ENCODE measurements at regions not wholly inside any gene's neighbourhood (a gene's known extent, or its start where the extent isn't known, plus 50 kb on each side); places are given as distances from the start of the nearest gene placed in this dataset.

- DNase-seq (ENCODE audit: low read depth) = no peak
These were observed 169.7 kb upstream of the CD180 start for GRCh38 chr5:67366276-67366675.

DNA sequence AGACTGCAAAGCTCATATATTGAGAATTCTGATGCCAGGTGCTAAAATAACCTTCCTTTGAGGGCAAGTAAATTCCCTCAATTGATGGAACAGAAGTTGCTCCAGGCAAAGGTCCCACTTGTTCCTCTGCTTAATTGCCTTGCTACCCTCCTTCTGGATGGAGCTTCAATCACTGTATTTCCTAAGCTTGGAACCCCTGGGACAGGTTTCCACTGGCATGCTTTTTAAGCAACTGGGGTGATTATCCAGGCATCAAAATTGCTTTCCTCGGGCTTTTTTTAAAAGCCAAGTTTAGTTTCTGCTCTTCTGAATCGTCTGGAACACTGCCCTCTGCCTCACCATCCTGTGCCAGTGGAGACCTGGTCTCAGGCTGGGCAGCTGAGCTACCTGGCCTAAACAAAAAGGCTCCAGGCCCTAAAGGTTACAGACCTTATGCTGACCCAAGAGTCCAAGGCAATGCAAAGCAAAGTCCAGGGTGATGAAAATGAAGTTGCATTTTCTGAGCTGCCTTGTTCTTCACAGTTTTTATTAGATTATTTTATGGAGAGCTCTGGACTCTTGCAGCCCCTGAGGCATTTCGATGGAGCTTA, 167.9 kb upstream of the CD180 start:
- DNase-seq (ENCODE audit: low read depth) = no peak

GRCh38 chr5:67363963-67364362, 167.4 kb upstream of the CD180 start:
- DNase-seq (ENCODE audit: low read depth) = no peak

- no peak for DNase-seq (ENCODE audit: low read depth)
These were observed 166.6 kb upstream of the CD180 start for GRCh38 chr5:67363180-67363709.

DNA sequence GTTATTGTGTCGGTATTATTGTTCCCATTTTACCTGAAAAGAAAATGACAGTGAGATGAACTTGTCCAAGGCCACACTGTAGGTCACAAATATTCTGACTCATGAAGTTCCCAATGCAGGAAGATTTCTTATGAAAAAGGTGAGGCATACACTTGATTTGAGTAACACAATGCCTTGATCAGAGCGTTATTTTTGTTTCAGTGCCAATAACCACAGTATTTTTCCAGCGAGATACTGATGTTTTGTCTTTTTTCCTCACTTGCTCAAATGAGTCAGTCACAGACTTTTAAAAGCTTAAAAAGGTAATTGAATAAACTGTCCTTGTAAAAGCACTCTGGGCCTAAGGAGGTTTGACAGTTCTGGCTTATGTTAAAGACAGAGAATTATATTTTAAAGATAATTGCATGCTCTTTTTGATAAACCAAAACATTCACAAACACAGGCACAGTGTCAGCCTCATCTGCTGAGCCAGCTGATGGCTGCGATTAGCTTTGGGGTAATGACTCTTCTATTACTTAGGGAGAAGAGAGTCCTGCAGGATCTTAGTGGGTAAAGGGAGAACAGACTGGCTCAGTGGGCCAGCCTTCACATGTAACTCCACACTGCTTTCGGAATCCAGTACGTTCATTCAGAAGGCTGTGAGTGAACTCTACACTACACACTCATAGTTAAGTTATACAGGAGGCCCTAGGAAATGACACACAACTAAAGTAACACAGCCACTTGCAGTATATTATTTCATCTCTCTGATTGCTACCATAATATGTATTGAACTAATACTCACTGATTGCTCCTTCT, 165.5 kb upstream of the CD180 start:
- DNase-seq (ENCODE audit: low read depth) = no peak

DNA sequence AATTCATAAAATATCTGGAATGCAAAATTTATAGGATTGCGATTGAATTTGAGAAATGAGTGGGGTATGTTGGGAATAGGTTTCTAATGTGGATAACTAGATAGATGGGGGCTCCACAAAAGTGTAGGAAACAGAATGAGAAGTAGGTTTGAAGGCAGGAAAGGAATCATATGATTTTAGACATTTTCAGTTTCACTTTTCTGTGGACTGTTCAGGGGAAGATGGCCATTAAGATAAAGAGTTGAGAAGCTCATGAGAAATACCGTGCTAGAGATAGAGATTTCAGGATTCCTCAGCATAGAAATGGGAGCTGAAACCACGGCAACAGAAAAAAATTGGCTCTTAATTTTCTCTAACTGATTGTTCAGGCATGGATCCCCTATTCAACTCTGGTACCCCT, 163.4 kb upstream of the CD180 start:
- no peak for DNase-seq (ENCODE audit: low read depth)

- no peak for DNase-seq (ENCODE audit: low read depth)
These were observed 161.6 kb upstream of the CD180 start for GRCh38 chr5:67358186-67358585.

DNA sequence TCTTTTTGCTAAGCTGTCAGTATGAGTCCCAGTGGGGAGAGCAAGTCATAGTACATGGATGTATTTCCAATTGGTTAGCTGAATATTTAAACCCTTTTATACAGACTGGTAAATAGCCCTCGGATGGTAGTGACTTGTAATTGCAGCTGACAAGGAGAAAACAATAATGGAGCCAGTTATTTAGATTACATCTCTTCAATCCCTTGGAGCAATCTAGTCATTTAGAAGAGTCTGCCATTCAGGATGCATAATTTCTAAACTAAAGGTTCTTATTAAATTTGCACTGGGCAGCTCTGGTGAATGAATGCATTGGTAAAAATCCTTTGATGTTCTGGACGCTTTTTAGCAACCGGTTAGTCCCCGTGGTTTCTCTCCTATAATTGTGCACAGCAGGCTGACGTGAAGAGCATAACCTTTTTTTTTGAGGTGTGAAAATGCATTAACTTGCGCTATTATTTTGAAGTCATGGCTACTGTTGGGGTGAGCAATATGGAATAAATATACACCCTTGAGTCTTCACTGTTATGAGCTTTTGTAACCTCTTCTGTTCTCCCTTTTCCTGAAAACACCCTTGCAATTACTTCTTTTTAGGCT, 158.6 kb upstream of the CD180 start:
- DNase-seq (ENCODE audit: low read depth) = no peak

- DNase-seq (ENCODE audit: low read depth) = no peak
These were observed 157.2 kb upstream of the CD180 start for GRCh38 chr5:67353500-67354450.

GRCh38 chr5:67350618-67351201, 154.1 kb upstream of the CD180 start:
- DNase-seq (ENCODE audit: low read depth) = no peak

GRCh38 chr5:67350185-67350584, 153.6 kb upstream of the CD180 start:
- DNase-seq (ENCODE audit: low read depth) = no peak

GRCh38 chr5:67347821-67348220, 151.2 kb upstream of the CD180 start:
- no peak for DNase-seq (ENCODE audit: low read depth)

- no peak for DNase-seq (ENCODE audit: low read depth)
These were observed 150.0 kb upstream of the CD180 start for GRCh38 chr5:67346611-67347010.

GRCh38 chr5:67344870-67345269, 148.3 kb upstream of the CD180 start:
- DNase-seq (ENCODE audit: low read depth) = no peak

DNA sequence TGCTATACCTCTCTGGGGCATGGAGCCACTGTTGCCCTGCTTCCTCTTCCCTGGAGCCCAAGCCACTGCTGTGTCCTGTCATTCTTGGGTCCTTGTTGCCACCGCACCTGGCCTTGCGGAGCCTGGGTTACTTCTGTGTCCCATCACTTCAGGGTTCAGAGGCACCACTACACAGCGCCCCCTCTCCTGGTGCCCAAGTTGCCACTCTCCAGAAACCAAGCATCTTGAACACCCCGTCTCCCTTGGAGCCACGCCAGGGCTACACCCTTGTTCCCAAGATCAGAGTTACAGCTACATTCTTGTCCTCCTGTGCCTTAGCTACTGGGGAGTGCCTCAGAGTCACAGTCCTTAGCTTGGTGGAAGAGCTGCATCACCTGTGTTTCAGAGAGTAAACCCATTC, 147.2 kb upstream of the CD180 start:
- DNase-seq (ENCODE audit: low read depth) = no peak

- no peak for DNase-seq (ENCODE audit: low read depth)
These were observed 144.9 kb upstream of the CD180 start for GRCh38 chr5:67341478-67341877.

DNA sequence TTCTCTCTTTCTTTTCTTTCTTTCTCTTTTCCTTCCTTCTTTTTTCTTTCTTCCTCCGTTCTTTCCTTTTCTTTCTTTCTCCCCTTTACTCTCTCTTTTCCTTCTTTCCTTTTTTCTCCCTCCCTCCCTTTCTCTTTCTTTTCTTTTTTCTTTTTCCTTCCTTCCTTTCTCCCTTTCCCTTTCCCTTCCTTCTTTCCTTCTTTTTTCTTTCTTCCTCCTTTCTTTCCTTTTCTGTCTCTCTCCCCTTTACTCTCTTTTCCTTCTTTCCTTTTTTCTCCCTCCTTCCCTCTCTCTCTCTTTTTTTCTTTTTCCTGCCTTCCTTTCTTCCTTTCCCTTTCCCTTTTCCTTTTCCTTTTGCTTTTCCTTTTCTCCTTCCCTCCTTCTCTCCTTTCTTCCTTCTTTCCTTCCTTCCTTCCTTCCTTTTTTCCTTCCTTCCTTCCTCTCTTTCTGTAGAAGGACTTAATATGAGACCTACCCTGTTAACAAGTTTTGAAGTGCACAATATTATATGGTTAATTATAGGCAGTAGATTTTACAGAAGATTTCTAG, 142.7 kb upstream of the CD180 start:
- DNase-seq (ENCODE audit: low read depth) = no peak

- DNase-seq (ENCODE audit: low read depth) = no peak
These were observed 141.8 kb upstream of the CD180 start for GRCh38 chr5:67338421-67338820.

GRCh38 chr5:67337751-67338150, 141.2 kb upstream of the CD180 start:
- no peak for DNase-seq (ENCODE audit: low read depth)

DNA sequence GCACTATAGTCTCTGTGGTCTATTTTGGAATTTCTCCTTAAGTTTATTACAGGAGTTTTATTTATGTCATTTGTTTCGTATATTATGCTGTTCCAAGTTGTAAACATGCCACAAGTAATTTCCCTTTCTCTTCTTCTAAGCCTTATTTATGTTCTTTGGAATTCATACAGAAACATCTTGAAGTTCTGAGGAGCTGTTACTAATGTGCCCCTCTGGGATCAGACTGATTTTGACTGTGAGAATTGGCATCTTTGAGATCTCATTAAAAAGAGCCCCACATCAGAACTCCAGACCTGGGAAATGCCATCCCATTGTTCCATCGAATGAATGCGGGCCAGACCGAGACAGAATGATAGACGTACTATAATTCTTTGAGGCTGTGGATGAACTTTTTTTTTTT, 138.8 kb upstream of the CD180 start:
- DNase-seq (ENCODE audit: low read depth) = no peak

DNA sequence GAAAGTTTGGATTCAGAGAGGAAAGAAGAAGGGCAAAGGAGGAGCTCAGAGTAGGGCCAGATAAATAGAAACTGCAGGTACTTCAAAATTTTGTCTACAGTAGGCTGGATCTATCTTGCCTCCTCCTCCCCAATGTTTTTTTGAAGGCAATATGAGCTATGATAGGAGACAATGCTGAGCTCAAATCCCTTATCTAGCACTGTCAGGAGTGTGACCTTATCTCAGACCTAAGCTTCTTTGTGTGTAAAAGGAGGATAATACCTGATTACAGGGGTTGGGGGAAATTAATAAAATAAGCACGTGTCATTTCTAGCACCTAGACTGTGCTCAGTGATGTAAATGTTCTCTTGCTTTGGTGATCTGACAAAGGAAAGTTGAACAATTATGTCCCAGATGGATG, 137.8 kb upstream of the CD180 start:
- no peak for DNase-seq (ENCODE audit: low read depth)
